A673 (cell line): ENCODE measurements at regions not wholly inside any gene's neighbourhood (a gene's known extent, or its start where the extent isn't known, plus 50 kb on each side); places are given as distances from the start of the nearest gene placed in this dataset.

Experiments used
- CTCF ChIP-seq: fragments of 300-800, 200-600 bp; sonication (generic); conservative IDR thresholded peaks from 2 replicates; pipeline ENCODE4 v1.5.1; 2017; ENCODE audit warnings: low read depth, mild to moderate bottlenecking, antibody characterized with exemption, low read length, moderate library complexity, mixed read lengths
- EZH2 ChIP-seq: fragments of 200-600 bp; sonication (generic); IDR thresholded peaks from 2 replicates; pipeline ENCODE4 v1.6.1; 2017; ENCODE audit warnings: borderline replicate concordance, low read depth, mild to moderate bottlenecking, mixed read lengths, antibody characterized with exemption, low read length; ENCODE audit not compliant: poor library complexity, severe bottlenecking

GRCh38 chr3:6549296-6549695 lies 311.6 kb upstream of the GRM7 start:
- TF ChIP-seq CTCF = no peak
- no peak for TF ChIP-seq EZH2
